GM12878 (cell line): ENCODE measurements at regions not wholly inside any gene's neighbourhood (a gene's known extent, or its start where the extent isn't known, plus 50 kb on each side); places are given as distances from the start of the nearest gene placed in this dataset.

ENCODE experiments used
- ATAC-seq: fragments of 200-7000 bp; cut with Tn5 transposase; 3 replicates; pipeline ENCODE4 v1.9.1; 2020; ENCODE audit warnings: mild to moderate bottlenecking, moderate library complexity
- BruUV-seq: library from RNA; stranded (reverse); fragments of 400-500 nt; replicated peaks from 2 replicates; lab custom pipeline; 2021; lab: Mats Ljungman, UMichigan
- CTCF ChIA-PET: fragments of 300-600 bp; sonication (Branson Sonifier 250); formaldehyde crosslinking; extraction: SDS; loops from one replicate; lab custom pipeline; 2021; ENCODE audit warnings: inconsistent platforms; lab: Yijun Ruan, JAX
- POLR2A ChIA-PET: fragments of 350-600 bp; formaldehyde crosslinking; extraction: SDS; loops from one replicate; lab custom pipeline; 2021; ENCODE audit warnings: inconsistent platforms; lab: Charles Lee
- RAD21 ChIA-PET: fragments of 300-600 bp; sonication (Branson Sonifier 250); formaldehyde crosslinking; loops from one replicate; lab custom pipeline; 2023; ENCODE audit warnings: antibody characterized with exemption; ENCODE audit not compliant: unreplicated experiment; lab: Charles Lee
- SMC1A ChIA-PET: fragments of 300-600 bp; sonication (Branson Sonifier 250); formaldehyde crosslinking; loops from one replicate; lab custom pipeline; 2023; ENCODE audit not compliant: unreplicated experiment, uncharacterized antibody; lab: Charles Lee
- DNase-seq: peaks from one replicate; pipeline ENCODE4 v3.0.0-alpha.2; 2011; ENCODE audit warnings: low read depth, low spot score
- FAIRE-seq: peaks from 3 replicates; lab custom pipeline; 2011; peaks lifted over from hg19 to GRCh38; lab: Jason Lieb, UNC
- H2AFZ ChIP-seq: 2 replicates; pipeline ENCODE4 v1.6.0; 2011; ENCODE audit warnings: low read depth, low read length, control low read depth; ENCODE audit not compliant: control insufficient read depth
- H3K27ac ChIP-seq: 2 replicates; pipeline ENCODE4 v1.5.1; 2011; ENCODE audit warnings: control low read depth; ENCODE audit not compliant: control insufficient read depth, insufficient read depth
- H3K27me3 ChIP-seq, 2 experiments: replicated peaks in 1 of 2; 2 replicates each; pipeline versions ENCODE4 v1.6.0 to v1.6.1; 2011; ENCODE audit warnings: low read length in 1 of 2; ENCODE audit not compliant: control insufficient read depth in 2 of 2, insufficient read depth in 2 of 2
- H3K36me3 ChIP-seq, 2 experiments: 2 replicates each; pipeline ENCODE4 v1.5.1; 2011; ENCODE audit warnings: low read length in 1 of 2; ENCODE audit not compliant: control insufficient read depth in 2 of 2, insufficient read depth in 2 of 2
- H3K4me1 ChIP-seq: 2 replicates; pipeline ENCODE4 v1.6.1; 2011; ENCODE audit warnings: mild to moderate bottlenecking, low read length, moderate library complexity, mixed read lengths; ENCODE audit not compliant: control insufficient read depth, insufficient read depth
- H3K4me2 ChIP-seq: 2 replicates; pipeline ENCODE4 v1.6.0; 2011; ENCODE audit warnings: control low read depth; ENCODE audit not compliant: control insufficient read depth, insufficient read depth
- H3K4me3 ChIP-seq: fragments of 200-600 bp; sonication (generic); 2 replicates; pipeline ENCODE4 v1.5.1; 2016
- H3K79me2 ChIP-seq: 2 replicates; pipeline ENCODE4 v1.6.0; 2011; ENCODE audit warnings: low read length; ENCODE audit not compliant: control insufficient read depth, insufficient read depth
- H3K9ac ChIP-seq: 2 replicates; pipeline ENCODE4 v1.8.0; 2011; ENCODE audit warnings: low read length, control low read depth, mixed read lengths; ENCODE audit not compliant: control insufficient read depth, insufficient read depth
- H3K9me3 ChIP-seq: replicated peaks from 3 replicates; pipeline ENCODE4 v1.5.1; 2011; ENCODE audit warnings: mild to moderate bottlenecking, low read length; ENCODE audit not compliant: control insufficient read depth, insufficient read depth
- H4K20me1 ChIP-seq: 2 replicates; pipeline ENCODE4 v1.6.0; 2011; ENCODE audit not compliant: control insufficient read depth, insufficient read depth
- ATF7 ChIP-seq: fragments of 450-650 bp; IDR thresholded peaks from 2 replicates; pipeline ENCODE4 v1.6.1; 2016; ENCODE audit warnings: low read depth, mild to moderate bottlenecking
- BMI1 ChIP-seq: fragments of 450-650 bp; IDR thresholded peaks from 2 replicates; pipeline ENCODE4 v1.6.1; 2016; ENCODE audit warnings: mild to moderate bottlenecking, moderate library complexity, borderline replicate concordance
- HDGF ChIP-seq: fragments of 450-650 bp; IDR thresholded peaks from 2 replicates; pipeline ENCODE4 v1.6.1; 2016; ENCODE audit warnings: antibody characterized with exemption
- MEF2A ChIP-seq: IDR thresholded peaks from 2 replicates; pipeline ENCODE4 v1.6.1; 2011; ENCODE audit warnings: low read depth, mild to moderate bottlenecking, low read length, moderate library complexity; ENCODE audit not compliant: insufficient read depth
- NFIC ChIP-seq: IDR thresholded peaks from 2 replicates; pipeline ENCODE4 v1.6.1; 2012; ENCODE audit warnings: low read depth, mild to moderate bottlenecking, inconsistent platforms, low read length, moderate library complexity
- NFYB ChIP-seq: IDR thresholded peaks from 2 replicates; pipeline ENCODE4 v1.6.1; 2011; ENCODE audit warnings: low read depth, mild to moderate bottlenecking, low read length, improper control_type of control experiment, moderate library complexity; ENCODE audit not compliant: insufficient read depth
- PKNOX1 ChIP-seq: fragments of 450-650 bp; IDR thresholded peaks from 2 replicates; pipeline ENCODE4 v1.6.1; 2016; ENCODE audit warnings: mild to moderate bottlenecking
- POLR2AphosphoS2 ChIP-seq: IDR thresholded peaks from 2 replicates; pipeline ENCODE4 v1.6.1; 2011; ENCODE audit warnings: low read depth, mild to moderate bottlenecking, low read length, improper control_type of control experiment, moderate library complexity
- POLR2AphosphoS5 ChIP-seq: IDR thresholded peaks from 2 replicates; pipeline ENCODE4 v1.6.1; 2011; ENCODE audit warnings: mild to moderate bottlenecking, low read length, inconsistent platforms
- POU2F2 ChIP-seq: IDR thresholded peaks from 3 replicates; pipeline ENCODE4 v1.6.1; 2011; ENCODE audit warnings: low read depth, mild to moderate bottlenecking, low read length, borderline replicate concordance
- RAD21 ChIP-seq: IDR thresholded peaks from 2 replicates; pipeline ENCODE4 v1.6.1; 2011; ENCODE audit warnings: mild to moderate bottlenecking, low read depth, low read length, moderate library complexity; ENCODE audit not compliant: insufficient read depth
- RFX5 ChIP-seq: IDR thresholded peaks from 2 replicates; pipeline ENCODE4 v1.6.1; 2011; ENCODE audit warnings: low read depth, low read length, improper control_type of control experiment
- RUNX3 ChIP-seq: IDR thresholded peaks from 2 replicates; pipeline ENCODE4 v1.6.1; 2012; ENCODE audit warnings: low read length, inconsistent platforms
- STAT3 ChIP-seq: IDR thresholded peaks from 2 replicates; pipeline ENCODE4 v1.6.1; 2011; ENCODE audit warnings: low read depth, low read length, improper control_type of control experiment
- SUZ12 ChIP-seq: fragments of 200-600 bp; sonication (generic); IDR thresholded peaks from one replicate; pipeline ENCODE4 v1.6.1; 2018; ENCODE audit warnings: antibody characterized with exemption, mild to moderate bottlenecking; ENCODE audit not compliant: unreplicated experiment
- TCF7 ChIP-seq: IDR thresholded peaks from 2 replicates; pipeline ENCODE4 v1.6.1; 2014; ENCODE audit warnings: antibody characterized with exemption, borderline replicate concordance
- USF2 ChIP-seq: IDR thresholded peaks from 2 replicates; pipeline ENCODE4 v1.6.1; 2011; ENCODE audit warnings: low read depth, low read length, improper control_type of control experiment, borderline replicate concordance
- ZNF217 ChIP-seq: fragments of 450-650 bp; IDR thresholded peaks from 2 replicates; pipeline ENCODE4 v1.6.1; 2017; ENCODE audit warnings: antibody characterized with exemption, mild to moderate bottlenecking
- ZNF384 ChIP-seq: IDR thresholded peaks from 2 replicates; pipeline ENCODE4 v1.6.1; 2012; ENCODE audit warnings: low read depth, mild to moderate bottlenecking, low read length, improper control_type of control experiment, borderline replicate concordance
- ZSCAN29 ChIP-seq: fragments of 450-650 bp; IDR thresholded peaks from 2 replicates; pipeline ENCODE4 v1.6.1; 2017; ENCODE audit warnings: mild to moderate bottlenecking, moderate library complexity
- WGBS: methylation state at CpG from one replicate; pipeline ENCODE4 v1.1.6; 2016; ENCODE audit warnings: low lambda C conversion rate; ENCODE audit not compliant: insufficient replicate concordance, insufficient coverage; ENCODE audit errors: missing lambda C conversion rate; 5-methylcytosine and 5-hydroxymethylcytosine counted together
- in situ Hi-C: fragments of 300-500 bp; cut with MboI; formaldehyde crosslinking; loops from 9 replicates; pipeline ENCODE4 v1.14.3; 2018; ENCODE audit warnings: mixed read lengths
- intact Hi-C: fragments of 100-400 bp; cut with micrococcal nuclease; formaldehyde crosslinking; loops from one replicate; pipeline ENCODE4 v1.14.2; 2022; ENCODE audit not compliant: unreplicated experiment
- TF ChIP-seq, protein P1 (sequence below): IDR thresholded peaks from 2 replicates; pipeline ENCODE4 v1.6.1; 2012; ENCODE audit warnings: low read depth, low read length, improper control_type of control experiment

- H4K20me1 ChIP-seq: no peaks in the 10 kb centered on the region
- in situ Hi-C loops (no loop called here), intact Hi-C loops (no loop called here)
- no peaks in the 10 kb centered on the region for H3K79me2 ChIP-seq
- H3K27ac ChIP-seq: no peak overlapping the region
- H3K4me3 ChIP-seq: no peak overlapping the region
- ChIA-PET POLR2A (interaction anchor here (1.0 kb wide), 1 partner anchor 257 kb away, joined by 3 read pairs; no protein-coding TSS in a partner anchor), CTCF (interaction anchor here (0.5 to 2.1 kb wide), 7 partner anchors 14 to 324 kb away, joined by 3 to 10 read pairs (median 4); no protein-coding TSS in a partner anchor), RAD21 (interaction anchor here (0.7 to 7.0 kb wide), 2 partner anchors 17 to 281 kb away, joined by 3 to 73 read pairs; no protein-coding TSS in a partner anchor), SMC1A (interaction anchor here (0.7 to 15.3 kb wide), 10 partner anchors 8 to 324 kb away, joined by 3 to 181 read pairs (median 4); no protein-coding TSS in a partner anchor)
- H2AFZ ChIP-seq: no peak overlapping the region
- DNase-seq (no peak), ATAC-seq (peak; percentile 72), FAIRE-seq (no peak)
- no peaks in the 10 kb centered on the region for H3K27me3 ChIP-seq
- H3K9me3 ChIP-seq: no peaks in the 10 kb centered on the region
- H3K36me3 ChIP-seq: no peaks in the 10 kb centered on the region
- 75% methylated on average over 13 of the region's 13 CpGs for WGBS
- H3K4me2 ChIP-seq: no peak overlapping the region
- no peak overlapping the region for H3K9ac ChIP-seq
- H3K4me1 ChIP-seq: peaks cover 14% of the 10 kb centered on the region
- BruUV-seq: no TSS peak
- TF ChIP-seq USF2 (no peak), POU2F2 (peak; percentile 85; the same call in 1 of the 3 replicates), ZNF217 (0 out of 2 replicates have a peak, but pooled peaks have one; percentile 48), RUNX3 (peak; percentile 72), RFX5 (no peak), NFYB (no peak), ZSCAN29 (no peak), POLR2AphosphoS2 (no peak), HDGF (no peak), RAD21 (no peak), NFIC (0 out of 2 replicates have a peak, but pooled peaks have one; percentile 18), PKNOX1 (peak; percentile 43; the same call in 1 of the 2 replicates), ZNF384 (no peak), STAT3 (no peak), ATF7 (peak; percentile 40; the same call in 1 of the 2 replicates), BMI1 (no peak), TCF7 (no peak), MEF2A (no peak), POLR2AphosphoS5 (no peak), SUZ12 (no peak)
- TF ChIP-seq, protein P1, sequence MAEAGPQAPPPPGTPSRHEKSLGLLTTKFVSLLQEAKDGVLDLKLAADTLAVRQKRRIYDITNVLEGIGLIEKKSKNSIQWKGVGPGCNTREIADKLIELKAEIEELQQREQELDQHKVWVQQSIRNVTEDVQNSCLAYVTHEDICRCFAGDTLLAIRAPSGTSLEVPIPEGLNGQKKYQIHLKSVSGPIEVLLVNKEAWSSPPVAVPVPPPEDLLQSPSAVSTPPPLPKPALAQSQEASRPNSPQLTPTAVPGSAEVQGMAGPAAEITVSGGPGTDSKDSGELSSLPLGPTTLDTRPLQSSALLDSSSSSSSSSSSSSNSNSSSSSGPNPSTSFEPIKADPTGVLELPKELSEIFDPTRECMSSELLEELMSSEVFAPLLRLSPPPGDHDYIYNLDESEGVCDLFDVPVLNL: no peak
Measured at GRCh38 chr3:5035692-5036391, 56.6 kb downstream of the BHLHE40 start.
